ENCODE measurements at regions not wholly inside any gene's neighbourhood (a gene's known extent, or its start where the extent isn't known, plus 50 kb on each side); places are given as distances from the start of the nearest gene placed in this dataset.

DNA sequence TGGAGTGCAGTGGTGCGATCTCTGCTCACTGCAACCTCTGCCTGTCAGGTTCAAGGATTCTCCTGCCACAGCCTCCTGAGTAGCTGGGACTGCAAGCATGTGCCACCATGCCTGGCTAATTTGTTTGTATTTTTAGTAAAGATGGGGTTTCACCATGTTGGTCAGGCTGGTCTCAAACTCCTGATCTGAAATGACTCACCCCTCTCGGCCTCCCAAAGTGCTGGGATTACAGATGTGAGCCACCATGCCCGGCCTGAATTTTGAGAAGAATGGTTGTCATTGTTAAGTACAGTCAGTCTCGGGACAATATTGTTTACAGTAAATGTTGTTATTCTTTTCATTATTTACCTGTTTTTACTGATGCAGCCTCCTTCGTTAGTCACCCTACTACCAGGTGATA, 1226.2 kb upstream of the TENM3 start:
- no peaks in the 10 kb centered on the region for H3K79me1 ChIP-seq (ENCODE audit: low read depth in 1 of 2, low read length in 2 of 2)
- no peak overlapping the region for H3K56ac ChIP-seq (ENCODE audit: extremely low read depth, insufficient read depth, low read length)
- no peak overlapping the region for H3K4ac ChIP-seq (ENCODE audit: low read depth, low read length)
- H2AK5ac ChIP-seq (ENCODE audit: low read depth, low read length) = no peak overlapping the region
- no peak overlapping the region for H4K8ac ChIP-seq (ENCODE audit: low read depth in 2 of 2, low read length in 2 of 2)
- WGBS, 2 experiments (ENCODE audit: extremely low coverage in 2 of 2, insufficient read length in 1 of 2) = no CpG with 5 or more reads among the region's 5 CpGs
- in situ Hi-C loops (cut with MboI; ENCODE audit: low sequenced_read_pairs) = no loop called here
- no peak overlapping the region for H4K91ac ChIP-seq (ENCODE audit: insufficient read depth, low read depth, low read length)
- H3K18ac ChIP-seq (ENCODE audit: low read depth, low read length) = no peak overlapping the region
- H3K9me1 ChIP-seq (ENCODE audit: insufficient read depth, low read length) = no peaks in the 10 kb centered on the region
- H3K4me1 ChIP-seq (ENCODE audit: control insufficient read depth, insufficient read depth, low read length) = no peaks in the 10 kb centered on the region
- no peaks in the 10 kb centered on the region for H3K27me3 ChIP-seq (ENCODE audit: control insufficient read depth, insufficient read depth, low read length)
- no peak overlapping the region for H3K4me3 ChIP-seq (ENCODE audit: insufficient read depth, low read depth, low read length)
- intact Hi-C loops (cut with micrococcal nuclease) = no loop called here
- no peak overlapping the region for H2BK20ac ChIP-seq (ENCODE audit: low read depth, low read length)
- no peak overlapping the region for H2AK9ac ChIP-seq (replicated peaks; ENCODE audit: low read depth, low read length, poor library complexity)
- no peak overlapping the region for H3K14ac ChIP-seq (replicated peaks; ENCODE audit: low read depth, low read length)
- TF ChIP-seq CHD1 (IDR thresholded peaks at IDR 0.05; ENCODE audit: low read depth, low read length) (no peak), SMC3 (IDR thresholded peaks at IDR 0.05; ENCODE audit: low read depth, low read length) (no peak), USF2 (IDR thresholded peaks at IDR 0.05; ENCODE audit: low read depth, low read length) (no peak), MAZ (IDR thresholded peaks at IDR 0.05; ENCODE audit: borderline replicate concordance, low read depth, low read length) (no peak)
- TF ChIP-seq, protein P1, sequence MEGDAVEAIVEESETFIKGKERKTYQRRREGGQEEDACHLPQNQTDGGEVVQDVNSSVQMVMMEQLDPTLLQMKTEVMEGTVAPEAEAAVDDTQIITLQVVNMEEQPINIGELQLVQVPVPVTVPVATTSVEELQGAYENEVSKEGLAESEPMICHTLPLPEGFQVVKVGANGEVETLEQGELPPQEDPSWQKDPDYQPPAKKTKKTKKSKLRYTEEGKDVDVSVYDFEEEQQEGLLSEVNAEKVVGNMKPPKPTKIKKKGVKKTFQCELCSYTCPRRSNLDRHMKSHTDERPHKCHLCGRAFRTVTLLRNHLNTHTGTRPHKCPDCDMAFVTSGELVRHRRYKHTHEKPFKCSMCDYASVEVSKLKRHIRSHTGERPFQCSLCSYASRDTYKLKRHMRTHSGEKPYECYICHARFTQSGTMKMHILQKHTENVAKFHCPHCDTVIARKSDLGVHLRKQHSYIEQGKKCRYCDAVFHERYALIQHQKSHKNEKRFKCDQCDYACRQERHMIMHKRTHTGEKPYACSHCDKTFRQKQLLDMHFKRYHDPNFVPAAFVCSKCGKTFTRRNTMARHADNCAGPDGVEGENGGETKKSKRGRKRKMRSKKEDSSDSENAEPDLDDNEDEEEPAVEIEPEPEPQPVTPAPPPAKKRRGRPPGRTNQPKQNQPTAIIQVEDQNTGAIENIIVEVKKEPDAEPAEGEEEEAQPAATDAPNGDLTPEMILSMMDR (conservative IDR thresholded peaks at IDR 0.05; ENCODE audit: low read depth, low read length) = no peak
- no peak overlapping the region for H3K4me2 ChIP-seq (ENCODE audit: low read depth, low read length)
- H3K23ac ChIP-seq (ENCODE audit: low read depth, low read length) = no peak overlapping the region
- no peaks in the 10 kb centered on the region for H4K20me1 ChIP-seq (ENCODE audit: insufficient read depth, low read length)
- H2BK15ac ChIP-seq (ENCODE audit: low read depth, low read length) = no peak overlapping the region
- no peaks in the 10 kb centered on the region for H3K9me3 ChIP-seq (ENCODE audit: control insufficient read depth, insufficient read depth, low read length)
- no peak overlapping the region for H4K5ac ChIP-seq (ENCODE audit: low read depth, low read length)
- CTCF ChIA-PET = no interaction called here
- DNase-seq (no peak), ATAC-seq (ENCODE audit: low read depth) (no peak)
- no TSS peak for BruUV-seq (replicated peaks)
- no peak overlapping the region for H3K27ac ChIP-seq (ENCODE audit: insufficient read depth, low read length)
- H3K36me3 ChIP-seq (ENCODE audit: control insufficient read depth, insufficient read depth, low read length) = no peaks in the 10 kb centered on the region
- no peak overlapping the region for H3K9ac ChIP-seq (ENCODE audit: low read depth, low read length)
- POLR2A ChIA-PET (ENCODE audit: unreplicated experiment) = no interaction called here
- H2BK120ac ChIP-seq (ENCODE audit: low read depth, low read length) = no peak overlapping the region
- H2BK5ac ChIP-seq (ENCODE audit: low read depth, low read length, poor library complexity, severe bottlenecking) = no peak overlapping the region
- H2AFZ ChIP-seq (replicated peaks; ENCODE audit: low read length, poor library complexity) = no peak overlapping the region
- dilution Hi-C loops (cut with HindIII; ENCODE audit: low sequenced_read_pairs, unreplicated experiment) = no loop called here

Data from IMR-90 (cell line).